GM12875 (cell line): ENCODE measurements at regions not wholly inside any gene's neighbourhood (a gene's known extent, or its start where the extent isn't known, plus 50 kb on each side); places are given as distances from the start of the nearest gene placed in this dataset.
"Not testable (repeated sequence)": the region's sequence is repeated elsewhere in the genome, so short reads cannot be mapped to it uniquely, and the experiment has no call there.

Source experiments
- H3K4me3 ChIP-seq: one replicate; pipeline ENCODE4 v1.5.1; 2011; ENCODE audit warnings: low read depth, low read length, control low read depth
- TF ChIP-seq, protein P1 (sequence below): IDR thresholded peaks from 2 replicates; pipeline ENCODE4 v1.5.1; 2011; ENCODE audit warnings: low read depth, mild to moderate bottlenecking, control low read depth, inconsistent platforms, low read length, moderate library complexity, borderline replicate concordance; ENCODE audit not compliant: insufficient read depth

DNA sequence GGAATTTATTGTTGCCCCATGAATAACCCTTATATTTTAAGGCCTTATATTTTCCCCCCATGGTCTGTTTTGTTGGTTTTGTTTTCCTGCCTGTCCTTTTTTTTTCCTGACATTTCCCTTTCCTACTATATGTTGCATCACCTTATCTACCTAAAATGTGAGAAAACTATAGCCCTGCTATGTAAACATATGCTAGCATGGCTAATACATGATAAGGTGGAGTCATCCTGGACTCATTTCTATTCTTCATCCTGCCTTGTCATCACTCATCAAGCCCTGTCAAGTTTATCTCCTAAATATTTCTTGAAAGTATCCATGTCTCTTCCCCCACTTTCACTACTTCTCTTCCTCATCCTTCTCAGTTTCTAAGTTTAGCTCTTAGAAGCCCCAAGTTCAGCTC is 2168.8 kb upstream of the RAG2 start:
- TF ChIP-seq, protein P1, sequence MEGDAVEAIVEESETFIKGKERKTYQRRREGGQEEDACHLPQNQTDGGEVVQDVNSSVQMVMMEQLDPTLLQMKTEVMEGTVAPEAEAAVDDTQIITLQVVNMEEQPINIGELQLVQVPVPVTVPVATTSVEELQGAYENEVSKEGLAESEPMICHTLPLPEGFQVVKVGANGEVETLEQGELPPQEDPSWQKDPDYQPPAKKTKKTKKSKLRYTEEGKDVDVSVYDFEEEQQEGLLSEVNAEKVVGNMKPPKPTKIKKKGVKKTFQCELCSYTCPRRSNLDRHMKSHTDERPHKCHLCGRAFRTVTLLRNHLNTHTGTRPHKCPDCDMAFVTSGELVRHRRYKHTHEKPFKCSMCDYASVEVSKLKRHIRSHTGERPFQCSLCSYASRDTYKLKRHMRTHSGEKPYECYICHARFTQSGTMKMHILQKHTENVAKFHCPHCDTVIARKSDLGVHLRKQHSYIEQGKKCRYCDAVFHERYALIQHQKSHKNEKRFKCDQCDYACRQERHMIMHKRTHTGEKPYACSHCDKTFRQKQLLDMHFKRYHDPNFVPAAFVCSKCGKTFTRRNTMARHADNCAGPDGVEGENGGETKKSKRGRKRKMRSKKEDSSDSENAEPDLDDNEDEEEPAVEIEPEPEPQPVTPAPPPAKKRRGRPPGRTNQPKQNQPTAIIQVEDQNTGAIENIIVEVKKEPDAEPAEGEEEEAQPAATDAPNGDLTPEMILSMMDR, result no peak
- no peak overlapping the region for H3K4me3 ChIP-seq

DNA sequence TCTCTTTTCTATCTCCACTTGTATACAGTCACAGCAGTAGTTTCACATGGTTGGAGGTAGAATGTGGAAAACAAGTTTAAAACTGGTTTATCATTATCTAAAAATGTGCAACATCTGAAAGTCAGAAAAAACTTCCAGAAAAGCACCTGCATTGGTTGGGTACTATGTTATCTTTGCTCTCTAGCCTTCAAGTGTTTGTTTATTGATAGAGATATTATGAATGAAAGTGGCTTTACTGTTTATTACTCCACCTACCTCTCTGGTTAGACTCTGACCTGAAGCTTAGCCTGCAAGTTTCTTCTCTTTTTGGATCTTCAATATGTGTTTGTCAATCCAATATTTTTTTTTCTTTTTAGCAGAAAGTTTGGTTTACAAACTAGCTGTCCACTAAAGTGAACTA is 2161.4 kb upstream of the RAG2 start:
- TF ChIP-seq, protein P1, result no peak
- H3K4me3 ChIP-seq, result no peak overlapping the region

DNA sequence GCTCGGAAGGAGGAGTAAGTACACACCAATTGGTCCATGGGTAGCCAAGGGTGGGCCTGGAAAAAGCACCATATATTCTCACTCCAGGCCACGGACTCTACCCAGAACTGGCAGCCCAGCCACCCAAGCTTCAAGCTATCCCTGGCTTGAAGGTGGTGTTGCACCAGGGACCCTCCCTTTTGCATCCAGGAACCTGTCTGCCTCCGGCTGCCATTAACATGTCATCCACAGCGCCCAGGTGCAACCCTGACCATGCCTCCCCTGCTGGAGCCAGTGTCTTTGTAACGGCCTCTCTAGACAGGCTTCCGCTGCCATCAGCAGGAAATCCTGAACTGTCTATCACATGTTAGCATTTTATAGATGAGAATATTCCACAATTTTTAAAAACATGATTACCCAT is 2158.5 kb upstream of the RAG2 start:
- no peak overlapping the region for H3K4me3 ChIP-seq
- TF ChIP-seq, protein P1, result no peak

DNA sequence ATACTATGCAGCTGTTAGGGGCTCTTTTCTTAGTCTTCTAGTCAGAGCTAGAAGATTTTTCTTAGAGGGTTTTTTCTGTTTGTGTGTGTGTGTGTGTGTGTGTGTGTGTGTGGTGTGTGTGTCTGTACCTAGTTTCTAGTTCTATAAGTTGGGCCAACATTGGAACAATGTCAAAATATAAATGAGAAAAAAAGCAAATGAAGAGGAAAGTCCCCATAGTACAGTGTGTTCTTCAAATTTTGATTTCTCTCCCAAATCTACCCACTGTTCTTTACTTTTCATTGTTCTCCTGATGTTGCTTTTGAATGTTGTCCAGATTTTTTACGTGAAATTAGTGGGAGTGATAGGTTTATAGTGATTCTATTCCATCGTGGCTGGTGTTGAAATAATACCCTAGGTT is 2153.4 kb upstream of the RAG2 start:
- TF ChIP-seq, protein P1, result no peak
- no peak overlapping the region for H3K4me3 ChIP-seq

DNA sequence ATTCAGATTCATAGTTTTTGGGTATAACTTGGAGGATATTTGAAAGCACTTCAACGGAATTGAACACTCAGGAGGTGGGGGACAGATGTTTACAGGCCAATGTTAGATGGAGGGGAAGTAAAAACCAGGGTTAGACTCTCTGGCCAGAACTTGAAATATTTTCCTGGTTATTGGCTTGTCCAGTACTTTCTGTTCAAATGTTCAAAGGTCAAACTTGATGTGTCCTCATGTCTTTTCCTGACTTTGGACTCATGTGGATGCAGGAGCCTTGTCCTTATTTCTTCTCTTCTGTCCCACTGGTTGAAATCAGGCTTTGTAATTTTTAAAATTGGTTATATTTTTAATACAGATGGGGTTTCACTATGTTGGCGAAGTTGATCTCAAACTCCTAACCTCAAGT is 2148.5 kb upstream of the RAG2 start:
- H3K4me3 ChIP-seq, result not testable (repeated sequence)

DNA sequence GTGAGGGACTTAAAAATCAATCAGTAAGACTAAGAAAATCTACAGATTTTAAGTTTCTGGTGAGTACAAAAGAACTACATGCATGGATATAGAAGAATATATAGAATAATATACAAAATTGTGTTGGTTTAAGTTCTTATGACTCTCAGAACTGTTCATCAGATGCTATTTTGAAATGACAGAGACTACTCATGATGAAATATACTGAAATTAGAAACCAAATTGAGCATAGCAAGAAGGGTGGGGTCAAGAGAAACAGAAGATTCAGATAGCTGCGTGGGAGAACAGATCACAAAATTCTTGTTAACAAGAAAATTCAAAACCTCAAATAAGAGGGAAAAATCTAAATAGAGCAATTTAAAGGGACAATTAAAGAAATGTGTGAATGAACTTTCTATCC is 2125.3 kb upstream of the RAG2 start:
- TF ChIP-seq, protein P1, result no peak
- H3K4me3 ChIP-seq, result no peak overlapping the region

DNA sequence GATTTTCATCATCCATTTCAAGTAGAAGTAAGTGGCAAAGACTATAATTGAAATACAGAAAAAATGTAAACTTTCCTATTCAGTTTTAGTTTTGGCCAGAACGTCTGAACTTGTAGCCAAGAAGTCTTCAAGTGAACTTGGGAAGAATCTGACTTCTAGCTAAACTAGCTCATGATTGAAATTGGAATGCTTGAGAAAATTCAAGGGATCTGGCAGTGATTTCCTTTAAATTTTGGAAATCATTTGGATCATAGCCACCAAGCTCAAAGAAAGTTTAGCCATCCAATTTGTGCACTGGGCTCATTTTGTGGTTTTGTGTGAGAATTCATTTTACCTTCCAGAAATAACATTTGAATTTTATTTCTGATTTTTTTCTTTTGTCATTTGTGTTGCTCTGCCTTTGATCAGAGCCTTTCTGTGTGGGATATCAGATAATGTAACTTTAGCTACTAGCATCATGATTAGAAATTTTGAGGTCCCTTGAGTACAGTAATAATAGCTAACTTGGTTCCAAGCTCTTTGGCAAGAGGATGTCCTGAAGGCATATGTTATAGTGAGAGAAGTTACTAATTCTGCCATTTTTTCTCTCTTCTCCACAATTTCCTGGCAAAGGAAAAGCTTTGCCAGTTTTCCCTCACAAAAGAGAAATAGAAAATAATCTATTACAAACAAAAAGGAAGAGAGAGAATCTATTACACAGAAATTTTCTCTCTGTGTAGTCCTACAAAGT is 2123.7 kb upstream of the RAG2 start:
- H3K4me3 ChIP-seq, result no peak overlapping the region
- TF ChIP-seq, protein P1, result no peak
